Ascending aorta (tissue), 2 donors: ENCODE measurements at regions not wholly inside any gene's neighbourhood (a gene's known extent, or its start where the extent isn't known, plus 50 kb on each side); places are given as distances from the start of the nearest gene placed in this dataset.

ENCODE experiments used
- DNase-seq, 2 donors: peaks; one replicate each; pipeline ENCODE4 v3.0.0-alpha.2; 2019; ENCODE audit warnings: low spot score in 2 of 2
- H3K27ac ChIP-seq, 2 donors: fragments of 200-600 bp; sonication (generic); one replicate each; pipeline ENCODE4 v1.5.1; 2016 to 2017; ENCODE audit warnings: mild to moderate bottlenecking in 1 of 2
- H3K27me3 ChIP-seq: fragments of 200-600 bp; sonication (generic); one replicate; pipeline ENCODE4 v1.5.1; 2017
- H3K36me3 ChIP-seq, 2 donors: fragments of 200-600 bp; sonication (generic); one replicate each; pipeline ENCODE4 v1.5.1; 2016
- H3K4me1 ChIP-seq, 2 donors: fragments of 200-600 bp; sonication (generic); one replicate each; pipeline ENCODE4 v1.5.1; 2016 to 2017; ENCODE audit warnings: mild to moderate bottlenecking in 1 of 2
- H3K4me3 ChIP-seq, 2 donors: fragments of 200-600 bp; sonication (generic); one replicate each; pipeline ENCODE4 v1.5.1; 2016 to 2017; ENCODE audit warnings: mild to moderate bottlenecking in 1 of 2
- H3K9me3 ChIP-seq, 2 donors: fragments of 200-600 bp; sonication (generic); one replicate each; pipeline ENCODE4 v1.5.1; 2016
- intact Hi-C: fragments of 100-400 bp; cut with DNase I; formaldehyde crosslinking; loops from one replicate; pipeline ENCODE4 v1.15.1; 2023
- TF ChIP-seq, protein P1 (sequence below), 3 experiments: fragments of 200-600 bp in 2 of 3; fragments of 450-650 bp in 1 of 3; sonication (generic) in 2 of 3; IDR thresholded peaks; one replicate each; pipeline ENCODE4 v1.5.1; 2016 to 2019; ENCODE audit warnings: antibody characterized with exemption in 3 of 3, mild to moderate bottlenecking in 1 of 3, moderate library complexity in 1 of 3

- no peak for DNase-seq
- Histone ChIP-seq H3K27ac (no peak overlapping the region), H3K36me3 (no peaks in the 10 kb centered on the region), H3K4me1 (no peaks in the 10 kb centered on the region), H3K9me3 (peaks cover 0 to 5% of the 10 kb centered on the region in 2 donors), H3K27me3 (no peaks in the 10 kb centered on the region), H3K4me3 (no peak overlapping the region)
- intact Hi-C loops, result no loop called here
- TF ChIP-seq, protein P1, sequence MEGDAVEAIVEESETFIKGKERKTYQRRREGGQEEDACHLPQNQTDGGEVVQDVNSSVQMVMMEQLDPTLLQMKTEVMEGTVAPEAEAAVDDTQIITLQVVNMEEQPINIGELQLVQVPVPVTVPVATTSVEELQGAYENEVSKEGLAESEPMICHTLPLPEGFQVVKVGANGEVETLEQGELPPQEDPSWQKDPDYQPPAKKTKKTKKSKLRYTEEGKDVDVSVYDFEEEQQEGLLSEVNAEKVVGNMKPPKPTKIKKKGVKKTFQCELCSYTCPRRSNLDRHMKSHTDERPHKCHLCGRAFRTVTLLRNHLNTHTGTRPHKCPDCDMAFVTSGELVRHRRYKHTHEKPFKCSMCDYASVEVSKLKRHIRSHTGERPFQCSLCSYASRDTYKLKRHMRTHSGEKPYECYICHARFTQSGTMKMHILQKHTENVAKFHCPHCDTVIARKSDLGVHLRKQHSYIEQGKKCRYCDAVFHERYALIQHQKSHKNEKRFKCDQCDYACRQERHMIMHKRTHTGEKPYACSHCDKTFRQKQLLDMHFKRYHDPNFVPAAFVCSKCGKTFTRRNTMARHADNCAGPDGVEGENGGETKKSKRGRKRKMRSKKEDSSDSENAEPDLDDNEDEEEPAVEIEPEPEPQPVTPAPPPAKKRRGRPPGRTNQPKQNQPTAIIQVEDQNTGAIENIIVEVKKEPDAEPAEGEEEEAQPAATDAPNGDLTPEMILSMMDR (IDR thresholded peaks at IDR 0.05), result no peak
These were observed 267.7 kb downstream of the PRDM2 start for GRCh38 chr1:13967707-13968106.

- no peak overlapping the region for H3K4me3 ChIP-seq
- no peaks in the 10 kb centered on the region for H3K27me3 ChIP-seq
- no peak overlapping the region for H3K27ac ChIP-seq
- TF ChIP-seq, protein P1 (IDR thresholded peaks at IDR 0.05), result no peak
- intact Hi-C loops, result no loop called here
- peaks cover 0 to 5% of the 10 kb centered on the region in 2 donors for H3K9me3 ChIP-seq
- no peaks in the 10 kb centered on the region for H3K4me1 ChIP-seq
- no peaks in the 10 kb centered on the region for H3K36me3 ChIP-seq
- no peak for DNase-seq
These were observed 268.4 kb downstream of the PRDM2 start for GRCh38 chr1:13968361-13968760.

- H3K9me3 ChIP-seq, result peaks cover 0 to 5% of the 10 kb centered on the region in 2 donors
- no peaks in the 10 kb centered on the region for H3K27me3 ChIP-seq
- H3K27ac ChIP-seq, result no peak overlapping the region
- intact Hi-C loops, result no loop called here
- H3K36me3 ChIP-seq, result no peaks in the 10 kb centered on the region
- DNase-seq, result no peak
- H3K4me1 ChIP-seq, result no peaks in the 10 kb centered on the region
- no peak overlapping the region for H3K4me3 ChIP-seq
- TF ChIP-seq, protein P1 (IDR thresholded peaks at IDR 0.05), result no peak
These were observed 270.8 kb downstream of the PRDM2 start for GRCh38 chr1:13970631-13971247.

DNA sequence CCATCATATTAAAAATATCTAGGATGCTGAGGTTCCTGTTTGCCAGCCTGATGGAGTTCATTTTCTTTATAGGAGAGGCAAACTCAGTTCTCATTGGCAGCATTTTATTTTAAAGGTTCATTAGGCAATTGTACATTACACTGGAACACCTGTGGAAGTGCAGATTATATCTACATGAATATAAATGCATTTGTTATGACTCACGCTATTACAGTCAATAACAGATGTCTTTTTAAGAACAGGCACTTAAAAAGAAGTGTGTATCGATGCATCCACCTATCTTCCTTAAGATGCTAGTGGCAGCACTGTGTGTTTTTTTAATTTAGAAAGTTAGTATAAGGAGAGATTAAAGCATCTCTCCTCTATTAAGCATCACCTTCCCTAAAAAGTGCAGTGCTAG, 276.5 kb downstream of the PRDM2 start:
- intact Hi-C loops, result no loop called here
- DNase-seq, result no peak
- H3K27ac ChIP-seq, result no peak overlapping the region
- TF ChIP-seq, protein P1 (IDR thresholded peaks at IDR 0.05), result no peak
- no peaks in the 10 kb centered on the region for H3K4me1 ChIP-seq
- H3K36me3 ChIP-seq, result no peaks in the 10 kb centered on the region
- no peaks in the 10 kb centered on the region for H3K27me3 ChIP-seq
- peaks cover 0 to 3% of the 10 kb centered on the region in 2 donors for H3K9me3 ChIP-seq
- H3K4me3 ChIP-seq, result no peak overlapping the region

- H3K27ac ChIP-seq, result no peak overlapping the region
- H3K9me3 ChIP-seq, result peaks cover 0 to 3% of the 10 kb centered on the region in 2 donors
- H3K36me3 ChIP-seq, result no peaks in the 10 kb centered on the region
- DNase-seq, result no peak
- H3K4me1 ChIP-seq, result no peaks in the 10 kb centered on the region
- no peaks in the 10 kb centered on the region for H3K27me3 ChIP-seq
- no peak overlapping the region for H3K4me3 ChIP-seq
- intact Hi-C loops, result no loop called here
- TF ChIP-seq, protein P1 (IDR thresholded peaks at IDR 0.05), result no peak
These were observed 281.2 kb downstream of the PRDM2 start for GRCh38 chr1:13981142-13981541.

DNA sequence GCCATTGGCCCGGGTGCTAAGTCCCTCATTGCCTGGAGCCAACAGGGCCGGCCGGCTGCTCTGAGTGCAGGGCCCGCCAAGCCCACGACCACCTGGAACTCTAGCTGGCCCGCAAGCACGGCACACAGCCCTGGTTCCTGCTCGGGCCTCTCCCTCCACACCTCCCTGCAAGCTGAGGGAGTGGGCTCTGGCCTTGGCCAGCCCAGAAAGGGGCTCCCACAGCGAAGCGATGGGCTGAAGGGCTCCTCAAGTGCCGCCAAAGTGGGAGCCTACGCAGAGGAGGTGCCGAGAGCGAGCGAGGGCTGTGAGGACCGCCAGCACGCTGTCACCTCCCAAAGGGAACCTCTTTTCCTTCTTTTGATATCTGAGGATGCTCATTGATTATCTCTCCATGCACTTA, 283.4 kb downstream of the PRDM2 start:
- H3K36me3 ChIP-seq, result no peaks in the 10 kb centered on the region
- no peaks in the 10 kb centered on the region for H3K27me3 ChIP-seq
- no peak overlapping the region for H3K4me3 ChIP-seq
- TF ChIP-seq, protein P1 (IDR thresholded peaks at IDR 0.05), result no peak
- intact Hi-C loops, result no loop called here
- no peak for DNase-seq
- no peaks in the 10 kb centered on the region for H3K4me1 ChIP-seq
- peaks cover 0 to 3% of the 10 kb centered on the region in 2 donors for H3K9me3 ChIP-seq
- H3K27ac ChIP-seq, result no peak overlapping the region
